DMS153 treated with DMSO at 0.1 percent for 48 hours (cell line): ENCODE measurements at regions not wholly inside any gene's neighbourhood (a gene's known extent, or its start where the extent isn't known, plus 50 kb on each side); places are given as distances from the start of the nearest gene placed in this dataset.
"Not testable (repeated sequence)": the region's sequence is repeated elsewhere in the genome, so short reads cannot be mapped to it uniquely, and the experiment has no call there.

Experiments
- DNase-seq: peaks from one replicate; lab custom pipeline; 2025; ENCODE audit not compliant: unreplicated experiment; lab: John Stamatoyannopoulos, UW

- peak; percentile 38 for DNase-seq
These were observed 701.5 kb upstream of the MEF2C start for GRCh38 chr5:89584339-89584956.

GRCh38 chr5:89583534-89583933 is 700.5 kb upstream of the MEF2C start:
- no peak for DNase-seq

GRCh38 chr5:89582768-89583339 is 699.9 kb upstream of the MEF2C start:
- DNase-seq = no peak

GRCh38 chr5:89580976-89581375 is 698.0 kb upstream of the MEF2C start:
- no peak for DNase-seq

- no peak for DNase-seq
These were observed 692.3 kb upstream of the MEF2C start for GRCh38 chr5:89575319-89575718.

- DNase-seq = no peak
These were observed 690.4 kb upstream of the MEF2C start for GRCh38 chr5:89573345-89573744.

- DNase-seq = no peak
These were observed 689.7 kb upstream of the MEF2C start for GRCh38 chr5:89572696-89573095.

GRCh38 chr5:89570557-89570956 is 687.6 kb upstream of the MEF2C start:
- DNase-seq = no peak

GRCh38 chr5:89566340-89566739 is 683.4 kb upstream of the MEF2C start:
- no peak for DNase-seq

GRCh38 chr5:89560696-89561095 is 677.7 kb upstream of the MEF2C start:
- DNase-seq = no peak

- no peak for DNase-seq
These were observed 673.4 kb upstream of the MEF2C start for GRCh38 chr5:89556215-89556913.

- no peak for DNase-seq
These were observed 663.7 kb upstream of the MEF2C start for GRCh38 chr5:89546657-89547056.

GRCh38 chr5:89545626-89546025 is 662.6 kb upstream of the MEF2C start:
- no peak for DNase-seq

- no peak for DNase-seq
These were observed 662.1 kb upstream of the MEF2C start for GRCh38 chr5:89545076-89545475.

- DNase-seq = no peak
These were observed 659.8 kb upstream of the MEF2C start for GRCh38 chr5:89542736-89543135.

GRCh38 chr5:89537800-89538199 is 654.8 kb upstream of the MEF2C start:
- no peak for DNase-seq

GRCh38 chr5:89536020-89536419 is 653.0 kb upstream of the MEF2C start:
- no peak for DNase-seq

GRCh38 chr5:89535411-89535810 is 652.4 kb upstream of the MEF2C start:
- DNase-seq = no peak

GRCh38 chr5:89534331-89534730 is 651.3 kb upstream of the MEF2C start:
- DNase-seq = no peak

- DNase-seq = no peak
These were observed 641.8 kb upstream of the MEF2C start for GRCh38 chr5:89524785-89525184.

GRCh38 chr5:89523867-89524266 is 640.9 kb upstream of the MEF2C start:
- not testable (repeated sequence) for DNase-seq

- no peak for DNase-seq
These were observed 637.8 kb upstream of the MEF2C start for GRCh38 chr5:89520771-89521170.
